Ovary (tissue), 3 donors: ENCODE measurements at regions not wholly inside any gene's neighbourhood (a gene's known extent, or its start where the extent isn't known, plus 50 kb on each side); places are given as distances from the start of the nearest gene placed in this dataset.

Experiments
- EP300 ChIP-seq: sonication (generic); formaldehyde crosslinking; IDR thresholded peaks from one replicate; pipeline ENCODE4 v1.6.1; 2017; ENCODE audit warnings: antibody characterized with exemption
- POLR2A ChIP-seq: fragments of 450-650 bp; IDR thresholded peaks from one replicate; pipeline ENCODE4 v1.6.1; 2017; ENCODE audit warnings: antibody characterized with exemption, mild to moderate bottlenecking, moderate library complexity
- TF ChIP-seq, protein P1 (sequence below), 3 donors: fragments of 450-650 bp in 2 of 3; fragments of 200-600 bp in 1 of 3; IDR thresholded peaks; one replicate each; pipeline versions ENCODE4 v1.5.1 to v1.8.0; 2016 to 2022; ENCODE audit warnings: antibody characterized with exemption in 3 of 3, mild to moderate bottlenecking in 1 of 3
- donor health status: DM: no; HTN: no; CAD: no.

DNA sequence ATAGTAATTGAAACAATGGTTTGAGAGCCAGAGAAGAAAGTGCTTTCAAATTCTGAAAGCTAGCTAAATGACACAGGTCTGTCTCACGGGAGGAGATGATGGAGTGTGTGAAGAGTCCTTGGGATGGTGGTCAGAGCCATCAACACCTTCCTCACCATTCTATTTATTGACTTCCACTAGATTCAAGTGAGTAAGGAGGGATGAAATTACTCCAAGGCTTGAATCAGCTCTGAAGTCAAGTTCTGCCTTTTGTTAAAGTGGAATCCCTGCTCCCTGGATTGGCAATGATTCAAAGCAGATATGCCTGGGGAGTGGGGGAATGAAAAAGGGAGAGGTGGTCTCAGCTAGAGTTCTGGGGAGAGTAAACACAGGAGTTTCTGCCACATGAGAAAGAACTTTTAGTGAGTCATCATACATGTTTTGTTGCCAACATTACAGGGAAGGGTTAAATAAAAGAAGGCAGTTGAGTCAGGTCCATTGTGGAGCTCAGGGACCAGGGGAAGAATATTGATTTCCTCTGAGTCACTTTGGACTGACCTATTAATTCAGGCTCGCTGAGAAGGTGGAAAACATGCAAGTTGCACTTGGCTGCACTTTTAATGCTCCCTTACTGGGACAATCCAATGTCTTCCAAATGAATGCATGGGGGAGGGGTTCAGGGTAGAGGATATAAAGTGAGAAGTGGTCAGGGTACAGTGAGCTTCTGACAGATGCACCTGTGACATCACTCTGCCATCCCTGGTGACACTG lies 142.7 kb downstream of the TBX5 start:
- TF ChIP-seq, protein P1, sequence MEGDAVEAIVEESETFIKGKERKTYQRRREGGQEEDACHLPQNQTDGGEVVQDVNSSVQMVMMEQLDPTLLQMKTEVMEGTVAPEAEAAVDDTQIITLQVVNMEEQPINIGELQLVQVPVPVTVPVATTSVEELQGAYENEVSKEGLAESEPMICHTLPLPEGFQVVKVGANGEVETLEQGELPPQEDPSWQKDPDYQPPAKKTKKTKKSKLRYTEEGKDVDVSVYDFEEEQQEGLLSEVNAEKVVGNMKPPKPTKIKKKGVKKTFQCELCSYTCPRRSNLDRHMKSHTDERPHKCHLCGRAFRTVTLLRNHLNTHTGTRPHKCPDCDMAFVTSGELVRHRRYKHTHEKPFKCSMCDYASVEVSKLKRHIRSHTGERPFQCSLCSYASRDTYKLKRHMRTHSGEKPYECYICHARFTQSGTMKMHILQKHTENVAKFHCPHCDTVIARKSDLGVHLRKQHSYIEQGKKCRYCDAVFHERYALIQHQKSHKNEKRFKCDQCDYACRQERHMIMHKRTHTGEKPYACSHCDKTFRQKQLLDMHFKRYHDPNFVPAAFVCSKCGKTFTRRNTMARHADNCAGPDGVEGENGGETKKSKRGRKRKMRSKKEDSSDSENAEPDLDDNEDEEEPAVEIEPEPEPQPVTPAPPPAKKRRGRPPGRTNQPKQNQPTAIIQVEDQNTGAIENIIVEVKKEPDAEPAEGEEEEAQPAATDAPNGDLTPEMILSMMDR (IDR thresholded peaks at IDR 0.05), result no peak
- TF ChIP-seq POLR2A (no peak), EP300 (no peak)
